GM12878 (cell line): ENCODE measurements at regions not wholly inside any gene's neighbourhood (a gene's known extent, or its start where the extent isn't known, plus 50 kb on each side); places are given as distances from the start of the nearest gene placed in this dataset.

ENCODE experiments used
- ATAC-seq: fragments of 200-7000 bp; cut with Tn5 transposase; 3 replicates; pipeline ENCODE4 v1.9.1; 2020; ENCODE audit warnings: mild to moderate bottlenecking, moderate library complexity
- BruUV-seq: library from RNA; stranded (reverse); fragments of 400-500 nt; replicated peaks from 2 replicates; lab custom pipeline; 2021; lab: Mats Ljungman, UMichigan
- CTCF ChIA-PET: fragments of 300-600 bp; sonication (Branson Sonifier 250); formaldehyde crosslinking; extraction: SDS; loops from one replicate; lab custom pipeline; 2021; ENCODE audit warnings: inconsistent platforms; lab: Yijun Ruan, JAX
- POLR2A ChIA-PET: fragments of 350-600 bp; formaldehyde crosslinking; extraction: SDS; loops from one replicate; lab custom pipeline; 2021; ENCODE audit warnings: inconsistent platforms; lab: Charles Lee
- RAD21 ChIA-PET: fragments of 300-600 bp; sonication (Branson Sonifier 250); formaldehyde crosslinking; loops from one replicate; lab custom pipeline; 2023; ENCODE audit warnings: antibody characterized with exemption; ENCODE audit not compliant: unreplicated experiment; lab: Charles Lee
- SMC1A ChIA-PET: fragments of 300-600 bp; sonication (Branson Sonifier 250); formaldehyde crosslinking; loops from one replicate; lab custom pipeline; 2023; ENCODE audit not compliant: unreplicated experiment, uncharacterized antibody; lab: Charles Lee
- DNase-seq: peaks from one replicate; pipeline ENCODE4 v3.0.0-alpha.2; 2011; ENCODE audit warnings: low read depth, low spot score
- FAIRE-seq: peaks from 3 replicates; lab custom pipeline; 2011; peaks lifted over from hg19 to GRCh38; lab: Jason Lieb, UNC
- H2AFZ ChIP-seq: 2 replicates; pipeline ENCODE4 v1.6.0; 2011; ENCODE audit warnings: low read depth, low read length, control low read depth; ENCODE audit not compliant: control insufficient read depth
- H3K27ac ChIP-seq: 2 replicates; pipeline ENCODE4 v1.5.1; 2011; ENCODE audit warnings: control low read depth; ENCODE audit not compliant: control insufficient read depth, insufficient read depth
- H3K27me3 ChIP-seq, 2 experiments: replicated peaks in 1 of 2; 2 replicates each; pipeline versions ENCODE4 v1.6.0 to v1.6.1; 2011; ENCODE audit warnings: low read length in 1 of 2; ENCODE audit not compliant: control insufficient read depth in 2 of 2, insufficient read depth in 2 of 2
- H3K36me3 ChIP-seq, 2 experiments: 2 replicates each; pipeline ENCODE4 v1.5.1; 2011; ENCODE audit warnings: low read length in 1 of 2; ENCODE audit not compliant: control insufficient read depth in 2 of 2, insufficient read depth in 2 of 2
- H3K4me1 ChIP-seq: 2 replicates; pipeline ENCODE4 v1.6.1; 2011; ENCODE audit warnings: mild to moderate bottlenecking, low read length, moderate library complexity, mixed read lengths; ENCODE audit not compliant: control insufficient read depth, insufficient read depth
- H3K4me2 ChIP-seq: 2 replicates; pipeline ENCODE4 v1.6.0; 2011; ENCODE audit warnings: control low read depth; ENCODE audit not compliant: control insufficient read depth, insufficient read depth
- H3K4me3 ChIP-seq: fragments of 200-600 bp; sonication (generic); 2 replicates; pipeline ENCODE4 v1.5.1; 2016
- H3K79me2 ChIP-seq: 2 replicates; pipeline ENCODE4 v1.6.0; 2011; ENCODE audit warnings: low read length; ENCODE audit not compliant: control insufficient read depth, insufficient read depth
- H3K9ac ChIP-seq: 2 replicates; pipeline ENCODE4 v1.8.0; 2011; ENCODE audit warnings: low read length, control low read depth, mixed read lengths; ENCODE audit not compliant: control insufficient read depth, insufficient read depth
- H3K9me3 ChIP-seq: replicated peaks from 3 replicates; pipeline ENCODE4 v1.5.1; 2011; ENCODE audit warnings: mild to moderate bottlenecking, low read length; ENCODE audit not compliant: control insufficient read depth, insufficient read depth
- H4K20me1 ChIP-seq: 2 replicates; pipeline ENCODE4 v1.6.0; 2011; ENCODE audit not compliant: control insufficient read depth, insufficient read depth
- EZH2 ChIP-seq: IDR thresholded peaks from 2 replicates; pipeline ENCODE4 v1.6.1; 2012; ENCODE audit warnings: low read depth, mild to moderate bottlenecking, control low read depth, inconsistent platforms, low read length, borderline replicate concordance; ENCODE audit not compliant: control insufficient read depth
- MLLT1 ChIP-seq: fragments of 450-650 bp; IDR thresholded peaks from 2 replicates; pipeline ENCODE4 v1.6.1; 2016; ENCODE audit warnings: mild to moderate bottlenecking
- RBBP5 ChIP-seq: fragments of 200-600 bp; sonication (generic); conservative IDR thresholded peaks from 2 replicates; pipeline ENCODE4 v1.6.1; 2016
- SMAD5 ChIP-seq: IDR thresholded peaks from 2 replicates; pipeline ENCODE4 v1.6.1; 2016; ENCODE audit warnings: antibody characterized with exemption, low read depth
- SMARCA5 ChIP-seq: fragments of 450-650 bp; IDR thresholded peaks from 2 replicates; pipeline ENCODE4 v1.6.1; 2017; ENCODE audit warnings: mild to moderate bottlenecking
- YY1 ChIP-seq: IDR thresholded peaks from 2 replicates; pipeline ENCODE4 v1.6.1; 2011; ENCODE audit warnings: low read depth, mild to moderate bottlenecking, low read length
- ZNF207 ChIP-seq: fragments of 450-650 bp; IDR thresholded peaks from 2 replicates; pipeline ENCODE4 v1.6.1; 2014; ENCODE audit warnings: antibody characterized with exemption, mild to moderate bottlenecking, borderline replicate concordance
- WGBS: methylation state at CpG from one replicate; pipeline ENCODE4 v1.1.6; 2016; ENCODE audit warnings: low lambda C conversion rate; ENCODE audit not compliant: insufficient replicate concordance, insufficient coverage; ENCODE audit errors: missing lambda C conversion rate; 5-methylcytosine and 5-hydroxymethylcytosine counted together
- in situ Hi-C: fragments of 300-500 bp; cut with MboI; formaldehyde crosslinking; loops from 9 replicates; pipeline ENCODE4 v1.14.3; 2018; ENCODE audit warnings: mixed read lengths
- intact Hi-C: fragments of 100-400 bp; cut with micrococcal nuclease; formaldehyde crosslinking; loops from one replicate; pipeline ENCODE4 v1.14.2; 2022; ENCODE audit not compliant: unreplicated experiment

GRCh38 chr17:74020522-74020921, 183.0 kb upstream of the RPL38 start:
- no peak overlapping the region for H3K9ac ChIP-seq
- WGBS, result 51% methylated on average over 3 of the region's 3 CpGs
- H3K4me3 ChIP-seq, result no peak overlapping the region
- no peak for ATAC-seq
- RAD21 ChIA-PET, result no interaction called here
- TF ChIP-seq SMAD5 (no peak), ZNF207 (no peak), YY1 (no peak), RBBP5 (no peak), EZH2 (no peak), SMARCA5 (no peak)
- in situ Hi-C loops, result no loop called here
- no peak overlapping the region for H2AFZ ChIP-seq
- no TSS peak for BruUV-seq
- no peak overlapping the region for H3K4me2 ChIP-seq
- H3K36me3 ChIP-seq, result no peaks in the 10 kb centered on the region
- intact Hi-C loops, result no loop called here
- no peaks in the 10 kb centered on the region for H3K4me1 ChIP-seq
- CTCF ChIA-PET, result no interaction called here
- no peak overlapping the region for H3K27ac ChIP-seq
- POLR2A ChIA-PET, result no interaction called here
- H4K20me1 ChIP-seq, result no peaks in the 10 kb centered on the region
- no peaks in the 10 kb centered on the region for H3K9me3 ChIP-seq
- no peak for DNase-seq
- H3K79me2 ChIP-seq, result no peaks in the 10 kb centered on the region
- SMC1A ChIA-PET, result no interaction called here
- H3K27me3 ChIP-seq, result peaks cover 3% of the 10 kb centered on the region in 2 experiments; a peak in 2 of 4 replicates
- no peak for FAIRE-seq

GRCh38 chr17:74024871-74025531, 178.5 kb upstream of the RPL38 start:
- Histone ChIP-seq H3K4me2 (no peak overlapping the region), H3K27me3 (no peaks in the 10 kb centered on the region; a peak in 1 of 4 replicates), H3K27ac (no peak overlapping the region), H4K20me1 (no peaks in the 10 kb centered on the region), H3K4me1 (no peaks in the 10 kb centered on the region), H3K9me3 (no peaks in the 10 kb centered on the region), H3K9ac (no peak overlapping the region), H3K4me3 (no peak overlapping the region), H3K36me3 (no peaks in the 10 kb centered on the region), H2AFZ (no peak overlapping the region), H3K79me2 (no peaks in the 10 kb centered on the region)
- ATAC-seq (no peak), DNase-seq (no peak), FAIRE-seq (no peak)
- 18% methylated on average over 10 of the region's 10 CpGs for WGBS
- intact Hi-C loops (no loop called here), in situ Hi-C loops (no loop called here)
- BruUV-seq, result no TSS peak
- ChIA-PET CTCF (no interaction called here), SMC1A (no interaction called here), POLR2A (no interaction called here), RAD21 (no interaction called here)
- no peak for TF ChIP-seq MLLT1
